ENCODE measurements at regions not wholly inside any gene's neighbourhood (a gene's known extent, or its start where the extent isn't known, plus 50 kb on each side); places are given as distances from the start of the nearest gene placed in this dataset.
"Not testable (repeated sequence)": the region's sequence is repeated elsewhere in the genome, so short reads cannot be mapped to it uniquely, and the experiment has no call there.

DNA sequence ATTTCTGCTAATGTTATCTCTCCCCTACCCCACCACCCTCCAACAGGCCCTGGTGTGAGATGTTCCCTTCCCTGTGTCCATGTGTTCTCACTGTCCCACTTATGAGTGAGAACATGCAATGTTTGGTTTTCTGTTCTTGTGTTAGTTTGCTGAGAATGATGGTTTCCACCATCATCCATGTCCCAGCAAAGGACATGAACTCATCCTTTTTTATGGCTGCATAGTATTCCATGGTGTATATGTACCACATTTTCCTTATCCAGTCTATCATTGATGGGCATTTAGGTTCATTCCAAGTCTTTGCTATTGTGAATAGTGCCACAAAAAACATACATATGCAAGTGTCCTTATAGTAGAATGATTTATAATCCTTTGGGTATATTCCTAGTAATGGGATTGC is 104.5 kb downstream of the ZNF33B start:
- not testable (repeated sequence) for H3K27me3 ChIP-seq (ENCODE audit: insufficient read depth, low read depth, low read length); H3K4me3 ChIP-seq (ENCODE audit: low read length); H3K79me2 ChIP-seq (replicated peaks; ENCODE audit: insufficient read depth, low read length); H3K27ac ChIP-seq (ENCODE audit: low read length); H3K9ac ChIP-seq (ENCODE audit: low read length); H3K9me2 ChIP-seq (ENCODE audit: insufficient read depth, low read length); H2AFZ ChIP-seq (ENCODE audit: low read depth, low read length); H3F3A ChIP-seq (ENCODE audit: insufficient read depth, low read length, poor library complexity, severe bottlenecking); H3K36me3 ChIP-seq (ENCODE audit: insufficient read depth, low read length); H3K9me3 ChIP-seq (ENCODE audit: low read length); H3K4me2 ChIP-seq (ENCODE audit: low read length); H4K20me1 ChIP-seq (ENCODE audit: insufficient read depth)

DNA sequence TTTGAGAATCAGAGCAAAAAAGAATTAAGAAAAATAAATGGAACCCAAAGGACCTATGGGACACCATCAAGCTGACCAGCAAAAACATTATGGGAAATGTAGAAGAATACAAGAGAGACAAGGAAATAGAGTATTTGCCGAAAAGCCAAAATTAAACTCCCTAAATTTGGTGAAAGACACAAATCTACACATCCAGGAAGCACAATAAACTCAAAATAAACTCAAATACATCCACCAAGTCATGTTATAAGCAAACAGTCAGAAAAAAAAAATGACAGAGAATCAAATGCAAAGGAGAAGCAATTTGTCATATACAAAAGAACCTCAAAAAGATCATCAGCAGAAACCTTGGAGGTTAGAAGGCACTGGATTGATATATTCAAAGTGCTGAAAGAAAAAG is 105.4 kb downstream of the ZNF33B start:
- Histone ChIP-seq H3K9me3 (ENCODE audit: low read length) (peaks cover 8% of the 10 kb centered on the region), H3K36me3 (ENCODE audit: insufficient read depth, low read length) (no peaks in the 10 kb centered on the region), H3K4me2 (ENCODE audit: low read length) (no peak overlapping the region), H3K4me3 (ENCODE audit: low read length) (no peak overlapping the region), H3K27me3 (ENCODE audit: insufficient read depth, low read depth, low read length) (no peaks in the 10 kb centered on the region), H2AFZ (ENCODE audit: low read depth, low read length) (no peak overlapping the region), H3K9me2 (ENCODE audit: insufficient read depth, low read length) (no peaks in the 10 kb centered on the region), H3F3A (ENCODE audit: insufficient read depth, low read length, poor library complexity, severe bottlenecking) (no peaks in the 10 kb centered on the region), H3K9ac (ENCODE audit: low read length) (no peak overlapping the region), H3K79me2 (replicated peaks; ENCODE audit: insufficient read depth, low read length) (no peaks in the 10 kb centered on the region), H4K20me1 (ENCODE audit: insufficient read depth) (no peaks in the 10 kb centered on the region), H3K27ac (ENCODE audit: low read length) (no peak overlapping the region)
- TF ChIP-seq TAF1 (IDR thresholded peaks at IDR 0.05; ENCODE audit: low read depth) (no peak), SMC3 (conservative IDR thresholded peaks at IDR 0.05; ENCODE audit: poor library complexity) (no peak), EP300 (conservative IDR thresholded peaks at IDR 0.05; ENCODE audit: poor library complexity, severe bottlenecking) (no peak), MXI1 (conservative IDR thresholded peaks at IDR 0.05; ENCODE audit: poor library complexity, severe bottlenecking) (no peak), EZH2 (IDR thresholded peaks at IDR 0.05; ENCODE audit: borderline replicate concordance, insufficient read depth, low read length, poor library complexity, severe bottlenecking) (no peak), POLR2AphosphoS5 (IDR thresholded peaks at IDR 0.05) (no peak), RAD21 (conservative IDR thresholded peaks at IDR 0.05) (no peak)
- TF ChIP-seq, protein P1, sequence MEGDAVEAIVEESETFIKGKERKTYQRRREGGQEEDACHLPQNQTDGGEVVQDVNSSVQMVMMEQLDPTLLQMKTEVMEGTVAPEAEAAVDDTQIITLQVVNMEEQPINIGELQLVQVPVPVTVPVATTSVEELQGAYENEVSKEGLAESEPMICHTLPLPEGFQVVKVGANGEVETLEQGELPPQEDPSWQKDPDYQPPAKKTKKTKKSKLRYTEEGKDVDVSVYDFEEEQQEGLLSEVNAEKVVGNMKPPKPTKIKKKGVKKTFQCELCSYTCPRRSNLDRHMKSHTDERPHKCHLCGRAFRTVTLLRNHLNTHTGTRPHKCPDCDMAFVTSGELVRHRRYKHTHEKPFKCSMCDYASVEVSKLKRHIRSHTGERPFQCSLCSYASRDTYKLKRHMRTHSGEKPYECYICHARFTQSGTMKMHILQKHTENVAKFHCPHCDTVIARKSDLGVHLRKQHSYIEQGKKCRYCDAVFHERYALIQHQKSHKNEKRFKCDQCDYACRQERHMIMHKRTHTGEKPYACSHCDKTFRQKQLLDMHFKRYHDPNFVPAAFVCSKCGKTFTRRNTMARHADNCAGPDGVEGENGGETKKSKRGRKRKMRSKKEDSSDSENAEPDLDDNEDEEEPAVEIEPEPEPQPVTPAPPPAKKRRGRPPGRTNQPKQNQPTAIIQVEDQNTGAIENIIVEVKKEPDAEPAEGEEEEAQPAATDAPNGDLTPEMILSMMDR (IDR thresholded peaks at IDR 0.05; ENCODE audit: poor library complexity, severe bottlenecking), result no peak
- TF ChIP-seq, protein P2, sequence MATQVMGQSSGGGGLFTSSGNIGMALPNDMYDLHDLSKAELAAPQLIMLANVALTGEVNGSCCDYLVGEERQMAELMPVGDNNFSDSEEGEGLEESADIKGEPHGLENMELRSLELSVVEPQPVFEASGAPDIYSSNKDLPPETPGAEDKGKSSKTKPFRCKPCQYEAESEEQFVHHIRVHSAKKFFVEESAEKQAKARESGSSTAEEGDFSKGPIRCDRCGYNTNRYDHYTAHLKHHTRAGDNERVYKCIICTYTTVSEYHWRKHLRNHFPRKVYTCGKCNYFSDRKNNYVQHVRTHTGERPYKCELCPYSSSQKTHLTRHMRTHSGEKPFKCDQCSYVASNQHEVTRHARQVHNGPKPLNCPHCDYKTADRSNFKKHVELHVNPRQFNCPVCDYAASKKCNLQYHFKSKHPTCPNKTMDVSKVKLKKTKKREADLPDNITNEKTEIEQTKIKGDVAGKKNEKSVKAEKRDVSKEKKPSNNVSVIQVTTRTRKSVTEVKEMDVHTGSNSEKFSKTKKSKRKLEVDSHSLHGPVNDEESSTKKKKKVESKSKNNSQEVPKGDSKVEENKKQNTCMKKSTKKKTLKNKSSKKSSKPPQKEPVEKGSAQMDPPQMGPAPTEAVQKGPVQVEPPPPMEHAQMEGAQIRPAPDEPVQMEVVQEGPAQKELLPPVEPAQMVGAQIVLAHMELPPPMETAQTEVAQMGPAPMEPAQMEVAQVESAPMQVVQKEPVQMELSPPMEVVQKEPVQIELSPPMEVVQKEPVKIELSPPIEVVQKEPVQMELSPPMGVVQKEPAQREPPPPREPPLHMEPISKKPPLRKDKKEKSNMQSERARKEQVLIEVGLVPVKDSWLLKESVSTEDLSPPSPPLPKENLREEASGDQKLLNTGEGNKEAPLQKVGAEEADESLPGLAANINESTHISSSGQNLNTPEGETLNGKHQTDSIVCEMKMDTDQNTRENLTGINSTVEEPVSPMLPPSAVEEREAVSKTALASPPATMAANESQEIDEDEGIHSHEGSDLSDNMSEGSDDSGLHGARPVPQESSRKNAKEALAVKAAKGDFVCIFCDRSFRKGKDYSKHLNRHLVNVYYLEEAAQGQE (IDR thresholded peaks at IDR 0.05; ENCODE audit: borderline replicate concordance), result no peak

DNA sequence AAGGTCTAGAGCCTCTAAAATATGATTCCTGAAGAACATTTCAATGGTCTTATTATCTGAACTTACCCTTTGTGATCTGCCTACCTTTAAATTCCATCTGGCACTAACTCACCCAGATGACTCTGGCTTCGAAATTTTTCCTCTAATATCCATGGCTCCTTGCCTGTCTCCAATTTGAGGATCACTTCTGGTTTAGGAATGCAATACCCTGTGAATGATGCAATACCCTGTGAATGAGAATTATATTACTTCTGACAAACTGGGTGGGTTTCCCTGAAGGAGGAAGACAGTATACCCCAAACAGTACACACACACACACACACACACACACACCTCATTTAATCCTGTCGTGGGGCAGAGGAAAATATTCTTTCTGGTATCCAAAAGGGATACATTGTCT is 115.3 kb downstream of the ZNF33B start:
- Histone ChIP-seq H3K4me2 (ENCODE audit: low read length) (no peak overlapping the region), H3K9me3 (ENCODE audit: low read length) (peaks cover 9% of the 10 kb centered on the region), H3K79me2 (replicated peaks; ENCODE audit: insufficient read depth, low read length) (no peaks in the 10 kb centered on the region), H2AFZ (ENCODE audit: low read depth, low read length) (no peak overlapping the region), H3K4me3 (ENCODE audit: low read length) (no peak overlapping the region), H3K27me3 (ENCODE audit: insufficient read depth, low read depth, low read length) (no peaks in the 10 kb centered on the region), H3K9me2 (ENCODE audit: insufficient read depth, low read length) (no peaks in the 10 kb centered on the region), H3K36me3 (ENCODE audit: insufficient read depth, low read length) (peaks cover 36% of the 10 kb centered on the region), H3K27ac (ENCODE audit: low read length) (no peak overlapping the region), H3K9ac (ENCODE audit: low read length) (no peak overlapping the region), H4K20me1 (ENCODE audit: insufficient read depth) (no peaks in the 10 kb centered on the region), H3F3A (ENCODE audit: insufficient read depth, low read length, poor library complexity, severe bottlenecking) (no peaks in the 10 kb centered on the region)
- TF ChIP-seq EP300 (conservative IDR thresholded peaks at IDR 0.05; ENCODE audit: poor library complexity, severe bottlenecking) (no peak), RAD21 (conservative IDR thresholded peaks at IDR 0.05) (no peak), MXI1 (conservative IDR thresholded peaks at IDR 0.05; ENCODE audit: poor library complexity, severe bottlenecking) (no peak), EZH2 (IDR thresholded peaks at IDR 0.05; ENCODE audit: borderline replicate concordance, insufficient read depth, low read length, poor library complexity, severe bottlenecking) (no peak), SMC3 (conservative IDR thresholded peaks at IDR 0.05; ENCODE audit: poor library complexity) (no peak), POLR2AphosphoS5 (IDR thresholded peaks at IDR 0.05) (no peak), TAF1 (IDR thresholded peaks at IDR 0.05; ENCODE audit: low read depth) (no peak)
- TF ChIP-seq, protein P1 (IDR thresholded peaks at IDR 0.05; ENCODE audit: poor library complexity, severe bottlenecking), result no peak
- TF ChIP-seq, protein P2 (IDR thresholded peaks at IDR 0.05; ENCODE audit: borderline replicate concordance), result no peak

Measured in neural cell (in vitro differentiated cells).